ENCODE measurements at regions not wholly inside any gene's neighbourhood (a gene's known extent, or its start where the extent isn't known, plus 50 kb on each side); places are given as distances from the start of the nearest gene placed in this dataset.

- no peak for TF ChIP-seq CTCF (IDR thresholded peaks at IDR 0.05; ENCODE audit: insufficient read depth, low read length, poor library complexity, severe bottlenecking)
- TF ChIP-seq EZH2phosphoT487 (conservative IDR thresholded peaks at IDR 0.05; ENCODE audit: low read length) = no peak
- Histone ChIP-seq H3K27ac (ENCODE audit: low read depth, low read length) (no peak overlapping the region), H3K9ac (ENCODE audit: low read length) (no peak overlapping the region), H3K4me3 (ENCODE audit: insufficient read depth, low read length, poor library complexity, severe bottlenecking) (no peak overlapping the region), H3K27me3 (ENCODE audit: low read length) (no peaks in the 10 kb centered on the region), H3K9me3 (ENCODE audit: insufficient read depth, low read length) (no peaks in the 10 kb centered on the region), H2AFZ (ENCODE audit: low read depth, low read length, severe bottlenecking) (no peak overlapping the region), H3F3A (ENCODE audit: insufficient read depth) (no peaks in the 10 kb centered on the region), H3K36me3 (ENCODE audit: low read length) (no peaks in the 10 kb centered on the region), H3K9me2 (replicated peaks; ENCODE audit: insufficient read depth, low read length) (no peaks in the 10 kb centered on the region), H3K4me2 (ENCODE audit: low read depth, low read length, poor library complexity, severe bottlenecking) (no peak overlapping the region), H4K20me1 (ENCODE audit: low read depth, low read length) (no peaks in the 10 kb centered on the region), H3K79me2 (ENCODE audit: insufficient read depth, low read length) (no peaks in the 10 kb centered on the region)
Measured at GRCh38 chr13:23985839-23986238, 88.5 kb upstream of the C1QTNF9B start.

GRCh38 chr13:23986619-23987018 is 89.3 kb upstream of the C1QTNF9B start:
- H3K9me3 ChIP-seq (ENCODE audit: insufficient read depth, low read length) = no peaks in the 10 kb centered on the region
- H3K9ac ChIP-seq (ENCODE audit: low read length) = no peak overlapping the region
- H3F3A ChIP-seq (ENCODE audit: insufficient read depth) = no peaks in the 10 kb centered on the region
- H4K20me1 ChIP-seq (ENCODE audit: low read depth, low read length) = no peaks in the 10 kb centered on the region
- no peaks in the 10 kb centered on the region for H3K36me3 ChIP-seq (ENCODE audit: low read length)
- no peak for TF ChIP-seq EZH2phosphoT487 (conservative IDR thresholded peaks at IDR 0.05; ENCODE audit: low read length)
- TF ChIP-seq CTCF (IDR thresholded peaks at IDR 0.05; ENCODE audit: insufficient read depth, low read length, poor library complexity, severe bottlenecking) = no peak
- no peak overlapping the region for H3K4me2 ChIP-seq (ENCODE audit: low read depth, low read length, poor library complexity, severe bottlenecking)
- H3K27ac ChIP-seq (ENCODE audit: low read depth, low read length) = no peak overlapping the region
- H3K79me2 ChIP-seq (ENCODE audit: insufficient read depth, low read length) = no peaks in the 10 kb centered on the region
- H2AFZ ChIP-seq (ENCODE audit: low read depth, low read length, severe bottlenecking) = no peak overlapping the region
- H3K27me3 ChIP-seq (ENCODE audit: low read length) = no peaks in the 10 kb centered on the region
- no peaks in the 10 kb centered on the region for H3K9me2 ChIP-seq (replicated peaks; ENCODE audit: insufficient read depth, low read length)
- no peak overlapping the region for H3K4me3 ChIP-seq (ENCODE audit: insufficient read depth, low read length, poor library complexity, severe bottlenecking)

- Histone ChIP-seq H3K9me3 (ENCODE audit: insufficient read depth, low read length) (no peaks in the 10 kb centered on the region), H3K9me2 (replicated peaks; ENCODE audit: insufficient read depth, low read length) (no peaks in the 10 kb centered on the region), H3K27ac (ENCODE audit: low read depth, low read length) (no peak overlapping the region), H2AFZ (ENCODE audit: low read depth, low read length, severe bottlenecking) (no peak overlapping the region), H4K20me1 (ENCODE audit: low read depth, low read length) (no peaks in the 10 kb centered on the region), H3K36me3 (ENCODE audit: low read length) (no peaks in the 10 kb centered on the region), H3K9ac (ENCODE audit: low read length) (no peak overlapping the region), H3K4me2 (ENCODE audit: low read depth, low read length, poor library complexity, severe bottlenecking) (no peak overlapping the region), H3K27me3 (ENCODE audit: low read length) (no peaks in the 10 kb centered on the region), H3F3A (ENCODE audit: insufficient read depth) (no peaks in the 10 kb centered on the region), H3K4me3 (ENCODE audit: insufficient read depth, low read length, poor library complexity, severe bottlenecking) (no peak overlapping the region), H3K79me2 (ENCODE audit: insufficient read depth, low read length) (no peaks in the 10 kb centered on the region)
- TF ChIP-seq EZH2phosphoT487 (conservative IDR thresholded peaks at IDR 0.05; ENCODE audit: low read length) (no peak), CTCF (IDR thresholded peaks at IDR 0.05; ENCODE audit: insufficient read depth, low read length, poor library complexity, severe bottlenecking) (no peak)
Measured at GRCh38 chr13:23987331-23987894, 90.1 kb upstream of the C1QTNF9B start.
